ENCODE measurements at regions not wholly inside any gene's neighbourhood (a gene's known extent, or its start where the extent isn't known, plus 50 kb on each side); places are given as distances from the start of the nearest gene placed in this dataset.

GRCh38 chr11:69970785-69971535 is 107.2 kb upstream of the ANO1 start:
- DNase-seq: no peak

- no peak for DNase-seq
These were observed 106.4 kb upstream of the ANO1 start for GRCh38 chr11:69971741-69972140.

- no peak for DNase-seq
These were observed 105.7 kb upstream of the ANO1 start for GRCh38 chr11:69972351-69972802.

GRCh38 chr11:69974528-69974927 is 103.6 kb upstream of the ANO1 start:
- DNase-seq: no peak

GRCh38 chr11:69975822-69976221 is 102.3 kb upstream of the ANO1 start:
- no peak for DNase-seq

GRCh38 chr11:69976794-69977193 is 101.3 kb upstream of the ANO1 start:
- DNase-seq: no peak

- no peak for DNase-seq
These were observed 100.2 kb upstream of the ANO1 start for GRCh38 chr11:69977951-69978350.

- no peak for DNase-seq
These were observed 99.1 kb upstream of the ANO1 start for GRCh38 chr11:69978841-69979614.

- DNase-seq: no peak
These were observed 98.5 kb upstream of the ANO1 start for GRCh38 chr11:69979632-69980031.

GRCh38 chr11:69981119-69981784 is 96.9 kb upstream of the ANO1 start:
- DNase-seq: no peak

- DNase-seq: no peak
These were observed 95.2 kb upstream of the ANO1 start for GRCh38 chr11:69982690-69983570.

- no peak for DNase-seq
These were observed 94.6 kb upstream of the ANO1 start for GRCh38 chr11:69983571-69983877.

- no peak for DNase-seq
These were observed 94.1 kb upstream of the ANO1 start for GRCh38 chr11:69983897-69984438.

GRCh38 chr11:69984457-69985261 is 93.5 kb upstream of the ANO1 start:
- DNase-seq: no peak

GRCh38 chr11:69985331-69985640 is 92.8 kb upstream of the ANO1 start:
- DNase-seq: no peak

- DNase-seq: no peak
These were observed 92.3 kb upstream of the ANO1 start for GRCh38 chr11:69985641-69986439.

GRCh38 chr11:69986440-69986787 is 91.7 kb upstream of the ANO1 start:
- DNase-seq: no peak

GRCh38 chr11:69986830-69987229 is 91.3 kb upstream of the ANO1 start:
- no peak for DNase-seq

GRCh38 chr11:69992026-69992425 is 86.1 kb upstream of the ANO1 start:
- DNase-seq: no peak

Data from right lung (tissue), 2 donors.